ENCODE measurements at regions not wholly inside any gene's neighbourhood (a gene's known extent, or its start where the extent isn't known, plus 50 kb on each side); places are given as distances from the start of the nearest gene placed in this dataset.
"Not testable (repeated sequence)": the region's sequence is repeated elsewhere in the genome, so short reads cannot be mapped to it uniquely, and the experiment has no call there.

DNA sequence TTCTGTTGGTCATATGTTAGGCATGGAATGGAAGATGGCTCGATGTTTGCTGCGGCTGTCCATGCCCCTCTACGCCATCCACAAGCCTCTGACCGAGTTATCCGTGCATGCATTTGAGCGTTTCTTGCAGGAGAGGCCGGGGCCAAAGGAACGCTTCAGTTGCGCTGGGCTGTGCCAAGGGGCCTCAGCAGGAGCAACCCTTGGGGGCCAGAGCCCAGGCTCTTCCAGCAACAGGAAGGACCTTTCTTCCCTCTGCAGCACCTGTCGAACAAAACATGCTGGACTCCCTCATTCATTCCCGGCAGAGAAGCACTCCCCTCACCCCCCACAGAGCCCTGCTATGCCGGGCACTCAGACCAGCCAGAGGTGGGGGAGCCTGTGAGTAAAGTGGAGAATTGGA, 81.4 kb upstream of the CRYM start:
- TF ChIP-seq CHD1, POLR2A (IDR thresholded peaks at IDR 0.05; ENCODE audit: low read depth, low read length): not testable (repeated sequence)
- TF ChIP-seq, protein P1, sequence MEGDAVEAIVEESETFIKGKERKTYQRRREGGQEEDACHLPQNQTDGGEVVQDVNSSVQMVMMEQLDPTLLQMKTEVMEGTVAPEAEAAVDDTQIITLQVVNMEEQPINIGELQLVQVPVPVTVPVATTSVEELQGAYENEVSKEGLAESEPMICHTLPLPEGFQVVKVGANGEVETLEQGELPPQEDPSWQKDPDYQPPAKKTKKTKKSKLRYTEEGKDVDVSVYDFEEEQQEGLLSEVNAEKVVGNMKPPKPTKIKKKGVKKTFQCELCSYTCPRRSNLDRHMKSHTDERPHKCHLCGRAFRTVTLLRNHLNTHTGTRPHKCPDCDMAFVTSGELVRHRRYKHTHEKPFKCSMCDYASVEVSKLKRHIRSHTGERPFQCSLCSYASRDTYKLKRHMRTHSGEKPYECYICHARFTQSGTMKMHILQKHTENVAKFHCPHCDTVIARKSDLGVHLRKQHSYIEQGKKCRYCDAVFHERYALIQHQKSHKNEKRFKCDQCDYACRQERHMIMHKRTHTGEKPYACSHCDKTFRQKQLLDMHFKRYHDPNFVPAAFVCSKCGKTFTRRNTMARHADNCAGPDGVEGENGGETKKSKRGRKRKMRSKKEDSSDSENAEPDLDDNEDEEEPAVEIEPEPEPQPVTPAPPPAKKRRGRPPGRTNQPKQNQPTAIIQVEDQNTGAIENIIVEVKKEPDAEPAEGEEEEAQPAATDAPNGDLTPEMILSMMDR (conservative IDR thresholded peaks at IDR 0.05; ENCODE audit: low read depth, low read length): not testable (repeated sequence)
